Right renal pelvis (tissue), 4 donors: ENCODE measurements at regions not wholly inside any gene's neighbourhood (a gene's known extent, or its start where the extent isn't known, plus 50 kb on each side); places are given as distances from the start of the nearest gene placed in this dataset.
"Not testable (repeated sequence)": the region's sequence is repeated elsewhere in the genome, so short reads cannot be mapped to it uniquely, and the experiment has no call there.

Experiments
- DNase-seq, 4 donors: peaks; one replicate each; pipeline ENCODE4 v3.0.0-alpha.2; 2013; ENCODE audit warnings: low read depth in 4 of 4, low spot score in 3 of 4, missing footprints in 1 of 4

DNA sequence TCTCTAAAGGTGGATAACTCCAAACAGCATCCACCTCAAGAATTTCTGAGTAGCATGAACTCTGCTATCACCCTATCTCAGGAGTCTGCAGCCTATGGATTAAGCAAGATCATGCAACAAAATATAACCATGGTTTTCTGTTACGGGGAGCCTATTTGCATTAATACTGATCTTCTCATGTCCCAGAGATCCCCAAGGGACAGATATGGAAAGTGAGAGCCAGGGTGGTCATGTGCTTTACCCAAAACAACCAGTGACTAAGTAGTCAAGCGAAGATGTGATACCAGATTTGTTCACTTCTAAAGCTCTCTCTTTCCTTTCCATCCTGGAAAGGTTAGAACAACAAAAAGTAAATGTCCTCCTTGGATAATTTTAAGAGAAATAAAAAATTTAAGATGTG, 125.1 kb downstream of the PRRX1 start:
- DNase-seq = no peak

DNA sequence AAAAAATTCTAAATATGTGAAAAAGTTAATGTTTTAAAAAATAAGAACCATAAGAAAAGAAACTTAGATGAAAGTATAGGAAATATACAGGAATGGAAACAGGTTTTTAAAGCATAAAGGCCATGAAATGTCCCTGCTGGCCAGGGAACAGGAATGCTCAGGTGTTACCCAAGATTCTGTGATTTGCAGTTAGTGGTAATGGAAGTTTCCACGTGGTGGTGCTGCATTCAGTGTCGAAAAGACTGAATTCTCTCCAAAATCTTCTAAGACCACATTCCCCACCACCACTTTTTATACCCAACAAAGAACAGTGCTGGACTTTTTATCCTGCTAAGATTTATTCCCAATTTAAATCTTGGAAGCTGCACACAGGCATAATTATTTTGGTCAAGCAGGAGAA, 126.2 kb downstream of the PRRX1 start:
- no peak for DNase-seq

DNA sequence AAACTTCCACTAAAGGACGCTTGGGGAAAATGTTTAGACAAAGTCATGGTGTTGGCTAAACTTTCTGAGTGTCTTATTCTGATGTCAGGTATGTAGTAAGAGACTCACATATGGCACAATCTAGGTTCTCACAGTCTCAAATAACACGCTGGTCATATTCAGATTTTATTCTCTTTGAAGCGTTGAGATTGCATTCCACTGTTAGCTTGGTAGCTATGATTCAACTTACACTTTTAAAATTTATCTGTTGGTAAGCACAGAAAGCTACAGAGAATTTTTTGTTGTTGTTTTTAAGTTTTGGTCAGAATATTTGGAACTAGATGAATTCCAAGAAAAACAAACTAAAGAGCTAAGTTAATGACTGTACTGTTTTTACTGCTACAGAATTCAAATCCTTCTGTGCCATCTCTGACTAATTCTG, 126.7 kb downstream of the PRRX1 start:
- no peak for DNase-seq

DNA sequence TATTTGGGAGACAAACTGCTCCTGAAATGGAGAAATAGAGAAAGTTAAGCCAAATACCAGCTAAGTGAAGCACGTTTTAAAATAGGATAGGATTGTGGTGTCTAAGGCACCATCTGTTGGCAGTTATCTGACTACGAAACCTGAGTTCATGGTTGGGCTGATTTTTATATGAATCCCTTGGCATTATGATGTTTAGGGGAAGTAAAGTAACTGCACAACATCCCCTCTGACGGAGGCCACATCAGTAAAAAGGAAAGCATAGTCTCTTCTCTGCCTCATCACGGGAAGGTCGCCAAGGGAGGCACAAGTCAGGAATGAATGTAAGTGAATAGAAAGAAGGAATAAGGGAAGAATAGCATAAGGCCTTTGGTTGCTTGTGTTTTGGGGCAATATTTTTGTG, 128.0 kb downstream of the PRRX1 start:
- DNase-seq = no peak

DNA sequence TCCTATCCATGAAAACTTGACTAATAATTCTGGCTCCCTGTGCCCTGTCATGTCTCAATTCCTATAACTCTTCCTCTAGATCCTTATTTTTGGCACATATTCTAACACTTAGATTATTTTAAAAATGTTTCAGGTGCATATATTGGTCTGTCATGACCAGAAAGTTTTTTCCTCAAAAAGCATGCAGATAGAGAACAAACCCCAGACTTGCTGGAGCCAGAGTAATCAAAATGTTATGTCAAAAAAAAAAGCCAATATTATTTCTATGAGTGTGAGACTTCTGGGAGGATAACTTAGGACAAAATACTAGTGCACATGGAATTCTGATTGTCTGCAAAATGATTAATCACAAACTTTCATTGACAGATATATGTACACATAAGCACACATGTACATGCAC, 135.1 kb upstream of the MROH9 start:
- no peak for DNase-seq

DNA sequence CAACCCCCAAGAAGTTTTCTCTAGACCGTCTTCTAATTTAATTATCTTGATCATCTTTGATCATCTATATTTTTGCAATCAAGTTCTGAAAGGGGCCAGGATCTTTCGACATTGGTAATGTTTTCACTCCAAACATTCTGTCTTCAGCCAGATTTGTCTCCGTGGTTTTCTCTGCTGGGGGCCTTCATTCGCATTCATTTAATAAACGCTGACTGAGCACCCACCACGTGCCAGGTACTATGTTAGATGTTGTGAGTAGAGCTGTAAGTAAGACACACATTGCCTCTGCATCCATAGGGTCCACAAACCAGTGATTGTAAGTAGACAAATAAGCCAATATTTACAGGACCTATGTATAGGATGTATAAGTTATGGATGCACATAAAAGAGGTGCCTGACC, 134.5 kb upstream of the MROH9 start:
- no peak for DNase-seq

DNA sequence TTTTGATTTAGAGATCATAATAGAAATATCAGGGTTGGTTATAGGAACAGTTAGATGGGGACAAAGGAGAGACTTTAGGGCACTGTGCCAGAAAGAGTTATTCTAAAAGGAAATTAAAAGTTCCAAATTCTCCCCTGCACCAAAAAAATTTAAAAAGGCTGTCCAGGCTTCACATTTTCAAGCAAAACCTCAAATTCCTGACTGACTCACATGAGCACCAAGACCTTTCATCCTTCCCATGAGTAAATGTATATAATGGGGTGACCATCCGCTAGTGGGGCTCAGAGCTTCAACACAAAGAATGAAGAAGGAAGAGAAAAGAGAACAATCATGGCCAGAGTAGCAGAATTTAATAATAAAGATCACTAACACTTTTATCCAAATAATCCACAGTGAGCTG, 131.6 kb upstream of the MROH9 start:
- DNase-seq = no peak

DNA sequence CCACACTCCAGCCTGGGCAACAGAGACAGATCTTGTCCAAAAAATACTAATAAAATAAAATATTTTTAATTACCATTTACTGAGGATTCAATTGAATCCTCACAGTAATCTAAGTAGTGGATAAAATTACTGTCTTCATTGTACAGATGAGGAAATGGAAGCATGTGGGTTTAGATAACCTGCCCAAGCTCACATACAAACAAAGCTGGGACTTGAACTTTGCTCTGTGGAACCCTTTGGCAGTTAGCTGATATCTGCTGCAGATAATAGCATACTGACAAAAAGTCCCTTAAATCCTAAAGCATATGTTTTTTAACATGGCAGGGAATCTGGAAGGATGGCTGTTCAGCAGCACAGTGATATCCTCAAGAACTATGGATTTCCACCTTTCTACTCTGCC, 130.9 kb upstream of the MROH9 start:
- DNase-seq = no peak

DNA sequence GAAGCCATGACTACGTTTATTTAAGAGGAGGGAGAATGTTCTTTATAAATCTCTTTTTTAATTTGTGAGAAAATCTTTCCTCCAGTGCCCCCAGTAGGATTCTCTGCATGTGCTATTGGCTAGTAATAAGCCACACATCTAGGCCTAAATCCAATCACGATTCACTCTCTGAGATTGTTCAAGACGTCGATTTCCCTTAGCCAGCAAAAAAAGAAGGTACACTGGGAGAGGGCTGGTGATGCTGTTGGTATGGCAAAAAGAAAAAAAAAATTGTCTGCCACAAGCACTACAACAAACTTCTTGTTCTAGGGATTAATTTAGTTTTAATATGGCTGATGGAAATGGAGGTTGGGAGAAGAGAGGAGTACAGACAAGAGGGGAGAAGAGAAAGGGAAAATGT, 130.5 kb upstream of the MROH9 start:
- no peak for DNase-seq

DNA sequence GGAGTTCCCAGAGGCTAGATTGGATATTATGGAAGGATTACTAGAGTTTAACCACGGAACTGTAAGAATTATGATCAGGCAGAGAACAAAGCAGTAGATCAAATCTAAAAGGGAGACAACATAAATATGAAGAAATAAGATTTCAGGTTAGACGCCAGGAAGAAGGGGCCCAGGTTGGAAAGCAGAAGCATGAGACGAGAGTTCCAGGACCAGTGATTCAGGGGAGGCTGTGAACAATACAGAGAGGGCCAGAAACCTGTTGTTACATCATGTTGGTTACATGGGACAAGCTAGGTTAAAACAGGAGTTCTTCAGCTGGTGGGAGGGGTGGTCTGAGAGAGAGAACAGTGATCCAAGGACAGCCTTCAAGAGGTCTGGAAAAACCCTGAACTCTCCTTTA, 128.4 kb upstream of the MROH9 start:
- DNase-seq = no peak

DNA sequence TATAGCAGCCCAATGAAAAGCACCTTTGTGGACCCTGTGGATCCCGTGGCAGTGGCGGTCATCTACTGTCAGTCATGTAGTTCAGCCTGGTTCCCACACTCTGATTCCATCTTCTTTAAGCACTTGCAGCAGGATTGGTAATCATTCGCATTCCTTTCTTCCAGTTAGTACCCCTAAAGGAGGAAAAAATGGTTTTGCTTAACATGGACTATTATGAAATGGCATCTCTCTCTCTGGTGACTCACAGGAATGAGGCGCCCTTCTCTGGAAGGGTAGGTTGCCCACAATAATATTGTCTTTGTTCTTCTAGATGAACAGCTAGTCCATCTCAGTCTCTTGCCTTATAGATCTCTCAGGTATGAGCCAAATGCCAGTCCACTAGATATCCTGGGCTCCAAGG, 127.9 kb upstream of the MROH9 start:
- DNase-seq = no peak

DNA sequence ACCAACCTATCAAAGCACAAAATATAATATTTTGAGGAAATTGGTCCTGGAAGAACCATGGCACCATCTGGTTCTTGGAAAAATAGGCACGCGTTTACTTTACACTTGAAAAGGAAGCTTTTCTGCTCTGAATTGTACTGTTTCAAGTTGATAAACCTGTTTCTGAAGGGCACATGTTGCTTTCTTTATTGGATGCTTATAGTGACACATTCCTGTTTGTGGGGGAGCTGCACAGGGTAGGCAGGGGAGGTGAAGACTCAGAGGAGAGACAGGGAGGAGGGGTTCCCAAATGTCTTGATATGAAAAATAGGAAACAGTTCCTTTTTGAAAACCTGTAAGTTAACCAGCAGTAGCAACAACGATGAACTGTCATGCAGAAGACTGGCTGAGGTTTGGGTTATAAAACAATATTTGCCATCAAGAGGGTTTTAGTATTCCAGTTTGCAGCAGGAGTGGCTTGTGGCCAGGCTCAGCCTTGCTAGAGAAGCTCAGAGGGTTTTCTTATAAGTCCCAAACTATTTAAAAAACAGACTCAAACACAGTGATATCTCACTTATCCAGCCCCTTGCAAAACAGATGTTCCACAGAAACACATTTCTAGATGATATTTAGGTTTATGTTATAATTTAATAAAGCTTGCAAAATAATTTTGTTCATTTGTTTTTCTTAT, 127.0 kb upstream of the MROH9 start:
- no peak for DNase-seq

DNA sequence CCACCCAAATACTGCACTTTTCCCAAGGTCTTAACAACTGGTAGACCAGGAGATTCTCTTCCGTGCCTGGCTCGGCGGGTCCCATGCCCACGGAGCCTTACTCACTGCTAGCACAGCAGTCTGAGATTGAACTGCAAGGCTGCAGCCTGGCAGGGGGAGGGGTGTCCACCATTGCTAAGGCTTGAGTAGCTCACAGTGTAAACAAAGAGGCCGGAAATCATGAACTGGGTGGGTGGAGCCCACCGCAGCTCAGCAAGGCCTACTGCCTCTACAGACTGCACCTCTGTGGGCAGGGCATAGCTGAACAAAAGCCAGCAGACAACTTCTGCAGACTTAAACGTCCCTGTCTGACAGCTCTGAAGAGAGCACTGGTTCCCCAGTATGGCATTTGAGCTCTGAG, 124.3 kb upstream of the MROH9 start:
- not testable (repeated sequence) for DNase-seq

DNA sequence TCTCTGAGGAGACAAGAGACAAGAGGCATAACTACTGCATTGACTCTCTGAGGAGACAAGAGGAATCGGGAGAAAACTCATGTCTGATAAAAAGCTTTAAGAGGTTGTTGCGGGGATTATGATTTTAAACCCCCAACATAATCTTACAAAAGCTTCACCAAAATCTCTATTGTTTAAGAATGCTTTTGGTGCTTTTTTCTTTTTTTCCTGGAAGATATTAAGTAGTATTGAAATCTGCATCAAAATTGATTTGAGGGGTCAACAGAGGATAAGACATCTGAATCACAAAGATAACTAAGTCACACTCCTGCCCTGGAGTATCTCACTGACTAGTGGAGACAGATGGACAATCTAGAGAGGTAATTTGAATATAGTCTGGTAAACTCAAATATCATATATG, 115.6 kb upstream of the MROH9 start:
- no peak for DNase-seq

DNA sequence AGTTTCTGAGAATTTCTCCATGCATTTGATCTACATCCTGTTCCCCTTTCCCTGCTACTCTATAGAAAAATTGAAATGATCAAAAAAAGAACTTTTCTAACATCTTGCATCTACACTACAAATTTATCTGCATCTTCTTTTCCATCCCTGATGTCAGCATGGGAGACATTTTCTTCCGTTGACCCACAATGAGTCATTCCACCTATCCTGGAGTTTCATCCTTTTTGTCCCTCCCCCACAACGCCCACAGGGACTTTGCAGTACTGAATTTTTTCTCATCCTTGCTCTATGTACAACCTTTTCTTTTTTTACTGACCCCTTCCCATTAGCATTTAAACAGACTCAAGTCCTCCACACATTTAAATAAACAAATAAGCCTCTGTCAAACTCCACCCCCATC, 112.2 kb upstream of the MROH9 start:
- DNase-seq = no peak

DNA sequence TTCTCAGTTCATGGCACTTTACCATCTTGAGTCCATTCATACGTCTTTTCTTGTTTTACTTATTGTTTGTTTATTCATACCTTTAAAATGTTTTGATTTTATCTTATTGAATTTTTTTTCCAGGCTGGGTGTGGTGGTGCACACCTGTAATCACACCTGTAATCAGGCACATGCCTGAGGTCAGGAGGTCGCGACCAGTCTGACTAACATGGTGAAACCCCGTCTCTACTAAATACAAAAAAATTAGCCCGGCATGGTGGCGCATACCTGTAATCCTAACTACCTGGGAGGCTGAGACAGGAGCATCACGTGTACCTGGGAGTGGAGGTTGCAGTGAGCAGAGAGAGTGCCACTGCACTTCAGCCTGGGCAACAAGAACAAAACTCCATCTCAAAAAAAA, 104.1 kb upstream of the MROH9 start:
- no peak for DNase-seq

DNA sequence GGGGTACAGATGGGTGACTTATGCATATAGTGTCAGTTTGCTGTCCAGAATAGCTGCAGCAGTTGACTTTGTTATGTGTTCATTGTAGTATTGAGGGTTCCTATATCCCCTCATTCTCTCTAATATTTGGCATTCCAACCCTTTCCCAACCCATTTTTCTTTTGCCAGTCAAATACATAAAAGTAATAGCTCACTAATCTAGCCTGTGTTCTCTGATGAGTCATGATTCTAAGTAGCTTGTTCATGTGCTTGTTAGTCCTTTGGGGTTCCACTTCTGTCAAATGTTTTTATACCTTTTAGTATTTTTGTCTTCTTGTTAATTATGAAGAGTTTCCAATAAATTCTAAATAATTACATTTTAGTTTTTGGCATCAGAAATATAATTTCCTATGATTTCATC, 99.2 kb upstream of the MROH9 start:
- no peak for DNase-seq

DNA sequence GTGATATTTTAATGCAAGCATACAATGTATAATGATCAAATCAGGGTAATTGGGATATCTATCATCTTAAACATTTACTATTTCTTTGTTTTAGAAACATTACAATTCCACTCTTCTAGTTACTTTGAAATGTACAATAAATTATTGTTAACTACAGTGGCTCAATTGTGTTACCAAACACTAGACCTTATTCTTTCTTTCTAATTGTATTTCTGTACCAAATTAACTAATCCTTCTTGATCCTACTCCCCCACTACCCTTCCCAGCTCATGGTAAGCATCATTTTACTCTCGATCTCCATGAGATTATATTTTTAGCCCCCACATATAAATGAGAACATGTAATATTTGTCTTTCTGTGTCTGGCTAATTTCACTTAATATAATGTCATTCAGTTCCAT, 95.0 kb upstream of the MROH9 start:
- no peak for DNase-seq

DNA sequence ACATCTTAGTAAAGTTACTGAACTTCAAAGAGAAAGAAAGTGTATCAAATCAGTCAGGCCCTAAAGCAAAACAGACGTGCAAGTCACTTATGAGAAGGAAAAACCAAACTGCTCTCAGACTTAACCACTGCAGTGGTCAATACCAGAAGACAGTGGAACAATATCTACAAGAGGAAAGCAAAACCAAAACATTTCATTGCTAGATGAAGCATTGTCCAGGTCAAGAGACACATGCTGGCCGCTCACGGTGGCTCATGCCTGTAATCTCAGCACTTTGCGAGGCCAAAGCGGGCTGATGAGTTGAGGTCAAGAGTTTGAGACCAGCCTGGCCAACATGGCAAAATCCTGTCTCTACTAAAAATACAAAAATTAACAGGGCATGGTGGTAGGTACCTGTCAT, 82.0 kb upstream of the MROH9 start:
- DNase-seq = no peak

DNA sequence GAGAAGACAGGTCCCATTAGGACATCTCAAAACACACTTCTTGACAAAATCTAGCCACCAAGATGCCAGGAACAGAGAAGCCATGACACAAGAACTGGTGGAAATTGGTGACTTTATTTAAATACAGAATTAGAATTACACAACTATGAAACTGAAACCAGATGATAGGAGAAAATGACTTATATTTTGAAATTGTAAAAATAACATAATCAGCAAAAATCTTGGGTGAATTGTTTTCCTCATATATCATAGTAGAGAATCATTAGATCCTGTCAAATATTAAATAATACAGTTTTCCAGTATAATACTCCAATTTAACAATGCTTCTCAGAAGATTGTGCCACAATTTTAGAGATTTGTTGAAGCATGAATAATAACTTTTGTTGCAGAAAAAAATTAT, 81.5 kb upstream of the MROH9 start:
- DNase-seq = no peak

DNA sequence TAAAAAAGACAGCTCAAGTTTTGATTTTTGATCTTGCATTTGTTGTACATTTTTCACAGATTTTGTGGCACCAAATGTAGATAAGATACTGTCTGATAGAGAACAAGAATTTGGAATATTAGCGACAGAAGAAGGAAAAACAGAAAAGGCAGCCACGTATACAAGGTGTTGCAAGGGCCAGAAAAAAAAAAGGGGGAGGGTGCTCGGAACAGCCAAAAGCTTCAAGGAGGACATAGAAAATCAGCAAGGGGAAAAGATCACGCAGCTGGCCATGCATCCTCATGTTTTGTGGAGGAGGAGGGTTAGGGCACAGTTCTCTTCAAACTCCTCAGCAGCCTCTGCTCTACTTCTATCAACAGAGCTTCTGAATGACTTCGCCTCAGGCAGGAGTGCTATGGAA, 80.7 kb upstream of the MROH9 start:
- DNase-seq = no peak

DNA sequence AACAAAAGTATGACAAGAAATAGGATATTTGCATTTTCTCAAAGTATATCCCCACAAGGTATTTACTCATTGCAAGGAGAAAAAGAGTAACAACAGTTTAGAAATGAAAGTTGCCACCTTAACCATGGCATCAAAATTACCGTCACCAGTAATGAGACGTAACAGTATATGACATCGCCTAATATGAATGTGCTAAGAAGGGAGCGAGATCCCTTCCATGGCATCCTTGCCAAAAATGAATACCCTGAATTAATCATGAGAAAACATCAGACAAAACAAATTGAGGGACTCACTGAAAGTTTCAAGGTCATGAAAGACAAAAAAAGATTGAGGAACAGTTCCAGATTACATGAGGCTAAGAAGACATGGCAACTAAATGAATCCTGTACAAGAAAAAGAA, 78.9 kb upstream of the MROH9 start:
- no peak for DNase-seq

DNA sequence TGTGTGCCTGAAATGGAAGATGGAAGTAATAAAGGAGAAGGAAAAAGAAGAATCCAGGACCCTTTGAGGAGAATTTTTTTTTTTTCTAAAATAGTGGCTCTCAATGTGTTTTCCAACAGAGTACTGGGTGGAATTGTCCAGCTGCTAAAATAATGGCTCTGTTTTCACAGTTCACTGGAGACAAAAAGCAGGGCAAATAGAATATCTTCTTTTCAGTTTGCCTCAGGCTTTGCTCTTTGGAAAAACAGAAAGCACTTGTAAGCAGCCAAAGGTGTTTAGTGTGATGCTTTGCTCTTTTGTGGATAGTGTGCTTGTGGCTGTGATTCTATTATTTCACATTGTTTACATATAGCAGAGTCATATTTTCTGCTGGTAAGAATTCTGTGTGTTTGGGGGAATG, 77.4 kb upstream of the MROH9 start:
- no peak for DNase-seq
